ENCODE measurements at regions not wholly inside any gene's neighbourhood (a gene's known extent, or its start where the extent isn't known, plus 50 kb on each side); places are given as distances from the start of the nearest gene placed in this dataset.

- no peak overlapping the region for H3K4me3 ChIP-seq (ENCODE audit: low read depth, low read length)
- no peak for TF ChIP-seq CTCF (IDR thresholded peaks at IDR 0.05; ENCODE audit: insufficient read depth, low read length, poor library complexity, severe bottlenecking)
- H3K36me3 ChIP-seq (ENCODE audit: control insufficient read depth, insufficient read depth, low read length): no peaks in the 10 kb centered on the region
- no peaks in the 10 kb centered on the region for H3K27me3 ChIP-seq (ENCODE audit: control insufficient read depth, insufficient read depth, low read length)
- DNase-seq (ENCODE audit: low read depth): no peak
These were observed 56.4 kb upstream of the FAM20C start for GRCh38 chr7:135731-136645.

- Histone ChIP-seq H3K4me3 (ENCODE audit: low read depth, low read length) (no peak overlapping the region), H3K27me3 (ENCODE audit: control insufficient read depth, insufficient read depth, low read length) (no peaks in the 10 kb centered on the region), H3K36me3 (ENCODE audit: control insufficient read depth, insufficient read depth, low read length) (no peaks in the 10 kb centered on the region)
- no peak for TF ChIP-seq CTCF (IDR thresholded peaks at IDR 0.05; ENCODE audit: insufficient read depth, low read length, poor library complexity, severe bottlenecking)
- DNase-seq (ENCODE audit: low read depth): no peak
These were observed 55.1 kb upstream of the FAM20C start for GRCh38 chr7:137094-137891.

- Histone ChIP-seq H3K4me3 (ENCODE audit: low read depth, low read length) (no peak overlapping the region), H3K27me3 (ENCODE audit: control insufficient read depth, insufficient read depth, low read length) (no peaks in the 10 kb centered on the region), H3K36me3 (ENCODE audit: control insufficient read depth, insufficient read depth, low read length) (no peaks in the 10 kb centered on the region)
- DNase-seq (ENCODE audit: low read depth): no peak
- TF ChIP-seq CTCF (IDR thresholded peaks at IDR 0.05; ENCODE audit: insufficient read depth, low read length, poor library complexity, severe bottlenecking): no peak
These were observed 53.2 kb upstream of the FAM20C start for GRCh38 chr7:139131-139530.

- Histone ChIP-seq H3K36me3 (ENCODE audit: control insufficient read depth, insufficient read depth, low read length) (no peaks in the 10 kb centered on the region), H3K27me3 (ENCODE audit: control insufficient read depth, insufficient read depth, low read length) (no peaks in the 10 kb centered on the region), H3K4me3 (ENCODE audit: low read depth, low read length) (no peak overlapping the region)
- no peak for TF ChIP-seq CTCF (IDR thresholded peaks at IDR 0.05; ENCODE audit: insufficient read depth, low read length, poor library complexity, severe bottlenecking)
- no peak for DNase-seq (ENCODE audit: low read depth)
These were observed 52.7 kb upstream of the FAM20C start for GRCh38 chr7:139561-140243.

GRCh38 chr7:140996-141395 lies 51.4 kb upstream of the FAM20C start:
- no peaks in the 10 kb centered on the region for H3K36me3 ChIP-seq (ENCODE audit: control insufficient read depth, insufficient read depth, low read length)
- no peak for TF ChIP-seq CTCF (IDR thresholded peaks at IDR 0.05; ENCODE audit: insufficient read depth, low read length, poor library complexity, severe bottlenecking)
- no peak overlapping the region for H3K4me3 ChIP-seq (ENCODE audit: low read depth, low read length)
- DNase-seq (ENCODE audit: low read depth): no peak
- no peaks in the 10 kb centered on the region for H3K27me3 ChIP-seq (ENCODE audit: control insufficient read depth, insufficient read depth, low read length)

All from kidney epithelial cell (primary cell).